Caco-2 (cell line): ENCODE measurements at regions not wholly inside any gene's neighbourhood (a gene's known extent, or its start where the extent isn't known, plus 50 kb on each side); places are given as distances from the start of the nearest gene placed in this dataset.

ENCODE experiments used
- BruUV-seq: library from RNA; stranded (reverse); fragments of 400-500 nt; replicated peaks from 2 replicates; lab custom pipeline; 2021; lab: Mats Ljungman, UMichigan
- CTCF ChIA-PET: fragments of 300-600 bp; sonication (Branson Sonifier 250); formaldehyde crosslinking; loops from one replicate; lab custom pipeline; 2022; ENCODE audit warnings: antibody characterized with exemption; lab: Charles Lee
- POLR2A ChIA-PET: fragments of 300-600 bp; sonication (Branson Sonifier 250); formaldehyde crosslinking; loops from one replicate; lab custom pipeline; 2022; ENCODE audit warnings: antibody characterized with exemption; lab: Charles Lee
- DNase-seq, 2 experiments: peaks; one replicate each; pipeline versions ENCODE4 v3.0.0 to v3.0.0-alpha.2; 2020 to 2022
- H3K27me3 ChIP-seq: replicated peaks from 2 replicates; pipeline ENCODE4 v1.6.0; 2011; ENCODE audit warnings: low read length; ENCODE audit not compliant: control insufficient read depth, insufficient read depth
- H3K36me3 ChIP-seq: 2 replicates; pipeline ENCODE4 v1.5.1; 2011; ENCODE audit warnings: low read length; ENCODE audit not compliant: control insufficient read depth, insufficient read depth
- H3K4me1 ChIP-seq: fragments of 250-450 bp; sonication (Bioruptor Pico); 2 replicates; pipeline ENCODE4 v1.5.1; 2020; ENCODE audit warnings: mild to moderate bottlenecking
- H3K4me3 ChIP-seq: 2 replicates; pipeline ENCODE4 v1.5.1; 2011; ENCODE audit warnings: low read depth, mild to moderate bottlenecking, control low read depth, low read length
- H3K9me3 ChIP-seq: fragments of 250-450 bp; sonication (Bioruptor Pico); 2 replicates; pipeline ENCODE4 v1.5.1; 2020; ENCODE audit warnings: mild to moderate bottlenecking, moderate library complexity
- H3K27ac Mint-ChIP-seq: one replicate; pipeline ENCODE4 v1.8.0; 2022; ENCODE audit warnings: mixed read lengths; ENCODE audit not compliant: unreplicated experiment
- H3K27me3 Mint-ChIP-seq: one replicate; pipeline ENCODE4 v1.8.0; 2022; ENCODE audit warnings: mixed read lengths; ENCODE audit not compliant: insufficient read depth, unreplicated experiment
- H3K36me3 Mint-ChIP-seq: one replicate; pipeline ENCODE4 v1.8.0; 2022; ENCODE audit warnings: mild to moderate bottlenecking, mixed read lengths; ENCODE audit not compliant: insufficient read depth, unreplicated experiment
- H3K4me1 Mint-ChIP-seq: one replicate; pipeline ENCODE4 v1.8.0; 2022; ENCODE audit warnings: low read depth, mixed read lengths; ENCODE audit not compliant: unreplicated experiment
- H3K4me3 Mint-ChIP-seq: one replicate; pipeline ENCODE4 v1.8.0; 2022; ENCODE audit warnings: mild to moderate bottlenecking, moderate library complexity, mixed read lengths; ENCODE audit not compliant: unreplicated experiment
- H3K9me3 Mint-ChIP-seq: one replicate; pipeline ENCODE4 v1.8.0; 2022; ENCODE audit warnings: mixed read lengths; ENCODE audit not compliant: unreplicated experiment
- CTCF ChIP-seq, 2 experiments: fragments of 200-600 bp in 1 of 2; IDR thresholded peaks; 1 replicate in 1 of 2; 2 replicates in 1 of 2; pipeline versions ENCODE4 v1.5.1 to v1.8.0; 2011 to 2022; ENCODE audit warnings: antibody characterized with exemption in 1 of 2, control low read depth in 1 of 2, inconsistent platforms in 1 of 2, low read depth in 1 of 2, low read length in 1 of 2, mild to moderate bottlenecking in 1 of 2, moderate library complexity in 1 of 2; ENCODE audit not compliant: insufficient read depth in 1 of 2, severe bottlenecking in 1 of 2, unreplicated experiment in 1 of 2
- intact Hi-C: fragments of 100-400 bp; cut with micrococcal nuclease; formaldehyde crosslinking; loops from one replicate; pipeline ENCODE4 v1.10.0; 2022; ENCODE audit not compliant: unreplicated experiment

- Histone ChIP-seq H3K36me3 (no peaks in the 10 kb centered on the region), H3K4me1 (no peaks in the 10 kb centered on the region), H3K9me3 (no peaks in the 10 kb centered on the region), H3K4me3 (no peak overlapping the region), H3K27me3 (no peaks in the 10 kb centered on the region)
- no peak overlapping the region for H3K27ac Mint-ChIP-seq
- TF ChIP-seq CTCF (IDR thresholded peaks at IDR 0.05; ENCODE audit: insufficient read depth in 1 of 2, low read depth in 1 of 2, low read length in 1 of 2, severe bottlenecking in 1 of 2, unreplicated experiment in 1 of 2), result no peak
- intact Hi-C loops, result no loop called here
- H3K4me1 Mint-ChIP-seq, result no peaks in the 10 kb centered on the region
- ChIA-PET POLR2A (no interaction called here), CTCF (no interaction called here)
- no peaks in the 10 kb centered on the region for H3K36me3 Mint-ChIP-seq
- no peak for DNase-seq
- H3K27me3 Mint-ChIP-seq, result peaks cover 21% of the 10 kb centered on the region
- no peak overlapping the region for H3K4me3 Mint-ChIP-seq
- peaks cover 16% of the 10 kb centered on the region for H3K9me3 Mint-ChIP-seq
- no TSS peak for BruUV-seq
Measured at GRCh38 chr16:73976644-73977043, 320.0 kb upstream of the PSMD7 start.

GRCh38 chr16:73973174-73973573 is 323.4 kb upstream of the PSMD7 start:
- CTCF ChIA-PET, result no interaction called here
- BruUV-seq, result no TSS peak
- no peaks in the 10 kb centered on the region for H3K4me1 Mint-ChIP-seq
- no peaks in the 10 kb centered on the region for H3K36me3 ChIP-seq
- no peaks in the 10 kb centered on the region for H3K9me3 ChIP-seq
- no peak overlapping the region for H3K4me3 ChIP-seq
- no peaks in the 10 kb centered on the region for H3K4me1 ChIP-seq
- H3K9me3 Mint-ChIP-seq, result no peaks in the 10 kb centered on the region
- H3K4me3 Mint-ChIP-seq, result no peak overlapping the region
- intact Hi-C loops, result no loop called here
- no peaks in the 10 kb centered on the region for H3K36me3 Mint-ChIP-seq
- no peak overlapping the region for H3K27ac Mint-ChIP-seq
- peaks cover 16% of the 10 kb centered on the region for H3K27me3 Mint-ChIP-seq
- no peak for TF ChIP-seq CTCF (IDR thresholded peaks at IDR 0.05; ENCODE audit: insufficient read depth in 1 of 2, low read depth in 1 of 2, low read length in 1 of 2, severe bottlenecking in 1 of 2, unreplicated experiment in 1 of 2)
- POLR2A ChIA-PET, result no interaction called here
- no peaks in the 10 kb centered on the region for H3K27me3 ChIP-seq
- no peak for DNase-seq

- H3K9me3 Mint-ChIP-seq, result peaks cover 12% of the 10 kb centered on the region
- H3K27me3 Mint-ChIP-seq, result peaks cover 9% of the 10 kb centered on the region
- Histone ChIP-seq H3K36me3 (no peaks in the 10 kb centered on the region), H3K4me3 (no peak overlapping the region), H3K27me3 (0 out of 2 replicates have a peak, but pooled peaks cover 1% of the 10 kb centered on the region), H3K9me3 (peaks cover 4% of the 10 kb centered on the region), H3K4me1 (no peaks in the 10 kb centered on the region)
- intact Hi-C loops, result no loop called here
- no peaks in the 10 kb centered on the region for H3K4me1 Mint-ChIP-seq
- H3K36me3 Mint-ChIP-seq, result no peaks in the 10 kb centered on the region
- CTCF ChIA-PET, result interaction anchor here (1.1 kb wide), 1 partner anchor 10 kb away, joined by 3 read pairs; no protein-coding TSS in a partner anchor
- no peak overlapping the region for H3K4me3 Mint-ChIP-seq
- no TSS peak for BruUV-seq
- TF ChIP-seq CTCF (IDR thresholded peaks at IDR 0.05; ENCODE audit: insufficient read depth in 1 of 2, low read depth in 1 of 2, low read length in 1 of 2, severe bottlenecking in 1 of 2, unreplicated experiment in 1 of 2), result no peak
- POLR2A ChIA-PET, result no interaction called here
- no peak overlapping the region for H3K27ac Mint-ChIP-seq
- no peak for DNase-seq
Measured at GRCh38 chr16:73966851-73967250, 329.8 kb upstream of the PSMD7 start.
